ENCODE measurements at regions not wholly inside any gene's neighbourhood (a gene's known extent, or its start where the extent isn't known, plus 50 kb on each side); places are given as distances from the start of the nearest gene placed in this dataset.

GRCh38 chr15:98561169-98561941 lies 87.0 kb upstream of the IGF1R start:
- no peak overlapping the region for H3K4me3 ChIP-seq
- 75 to 90% methylated on average over 6 to 9 of the region's 9 CpGs for WGBS, 2 donors
- no peak for DNase-seq
- H3K4me1 ChIP-seq, result peaks cover 5 to 28% (median 5%) of the 10 kb centered on the region in 3 donors
- no peaks in the 10 kb centered on the region for H3K9me3 ChIP-seq
- no peaks in the 10 kb centered on the region for H3K36me3 ChIP-seq
- peak overlapping the region in 3 of 4 donors; percentile 6 to 79 (median 73) for H3K27ac ChIP-seq
- TF ChIP-seq CTCF (IDR thresholded peaks at IDR 0.05) (no peak), POLR2A (IDR thresholded peaks at IDR 0.05) (no peak)
- intact Hi-C loops (cut with DNase I), result no loop called here
- peaks cover 0 to 8% (median 0%) of the 10 kb centered on the region in 4 donors for H3K27me3 ChIP-seq

GRCh38 chr15:98562331-98562937 lies 85.9 kb upstream of the IGF1R start:
- H3K27ac ChIP-seq, result peak overlapping the region; percentile 61 to 79 (median 70)
- intact Hi-C loops (cut with DNase I), result no loop called here
- no peaks in the 10 kb centered on the region for H3K9me3 ChIP-seq
- no peak for DNase-seq
- no peak for TF ChIP-seq CTCF (IDR thresholded peaks at IDR 0.05)
- peaks cover 5 to 28% (median 5%) of the 10 kb centered on the region in 3 donors for H3K4me1 ChIP-seq
- H3K27me3 ChIP-seq, result peaks cover 0 to 8% (median 0%) of the 10 kb centered on the region in 4 donors
- no peaks in the 10 kb centered on the region for H3K36me3 ChIP-seq
- WGBS, 2 donors, result 69 to 72% methylated on average over 11 to 14 of the region's 18 CpGs
- H3K4me3 ChIP-seq, result no peak overlapping the region

DNA sequence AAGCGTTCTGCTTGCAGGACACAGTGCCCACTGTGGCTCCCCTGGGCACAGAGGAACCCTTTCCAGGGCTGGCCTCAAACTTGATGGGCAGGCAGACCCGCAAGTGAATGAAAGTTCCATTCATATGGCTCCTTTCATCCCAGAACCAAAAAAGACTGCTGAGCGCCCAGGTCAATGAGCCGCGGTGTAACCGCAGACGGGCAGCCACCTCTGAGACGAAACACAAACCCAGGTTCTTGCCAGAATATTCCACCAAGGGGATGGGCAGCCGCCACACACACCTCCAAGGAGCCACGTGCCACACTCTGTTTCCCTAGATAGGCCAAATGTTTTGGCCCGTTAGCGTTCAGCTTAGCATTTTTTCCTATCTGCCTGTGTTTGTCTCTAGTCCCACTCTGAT lies 82.8 kb upstream of the IGF1R start:
- WGBS, 2 donors, result 89 to 92% methylated on average over 10 to 12 of the region's 12 CpGs
- H3K27me3 ChIP-seq, result peaks cover 0 to 11% (median 0%) of the 10 kb centered on the region in 4 donors
- H3K36me3 ChIP-seq, result no peaks in the 10 kb centered on the region
- H3K27ac ChIP-seq, result no peak overlapping the region
- intact Hi-C loops (cut with DNase I), result no loop called here
- no peak for DNase-seq
- H3K9me3 ChIP-seq, result no peaks in the 10 kb centered on the region
- TF ChIP-seq CTCF (IDR thresholded peaks at IDR 0.05) (no peak), POLR2A (IDR thresholded peaks at IDR 0.05) (no peak)
- peaks cover 5 to 19% (median 5%) of the 10 kb centered on the region in 3 donors for H3K4me1 ChIP-seq
- H3K4me3 ChIP-seq, result no peak overlapping the region

DNA sequence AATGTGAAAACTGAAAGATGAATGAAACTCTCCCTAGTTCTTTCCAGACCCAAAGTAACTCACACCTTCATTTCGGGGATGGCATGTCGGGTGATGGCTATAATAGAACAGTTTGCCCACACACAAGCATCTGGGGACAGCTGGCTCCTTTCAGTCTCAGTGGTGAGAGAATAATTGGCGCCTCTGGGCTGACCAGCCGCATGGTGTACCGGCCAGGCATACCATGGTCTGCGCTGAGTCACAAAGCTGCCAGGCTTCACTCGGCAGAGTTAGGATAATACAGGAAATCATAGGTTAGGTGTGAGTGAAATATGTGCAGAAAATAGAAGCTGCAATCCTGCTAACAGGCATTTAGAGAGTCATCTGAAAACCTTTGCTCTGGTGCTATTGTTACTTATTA lies 80.4 kb upstream of the IGF1R start:
- no peak for DNase-seq
- Histone ChIP-seq H3K4me1 (peaks cover 0 to 1% (median 0%) of the 10 kb centered on the region in 3 donors), H3K36me3 (no peaks in the 10 kb centered on the region), H3K27me3 (peaks cover 0 to 20% (median 0%) of the 10 kb centered on the region in 4 donors), H3K9me3 (no peaks in the 10 kb centered on the region), H3K4me3 (no peak overlapping the region), H3K27ac (no peak overlapping the region)
- WGBS, 2 donors, result 60 to 67% methylated on average over 7 of the region's 7 CpGs
- TF ChIP-seq CTCF (IDR thresholded peaks at IDR 0.05) (no peak), POLR2A (IDR thresholded peaks at IDR 0.05) (no peak)
- intact Hi-C loops (cut with DNase I), result no loop called here

- no peaks in the 10 kb centered on the region for H3K9me3 ChIP-seq
- no peak overlapping the region for H3K4me3 ChIP-seq
- WGBS, 2 donors, result 65 to 82% methylated on average over 3 of the region's 3 CpGs
- H3K27me3 ChIP-seq, result peaks cover 0 to 24% (median 0%) of the 10 kb centered on the region in 4 donors
- no peak for DNase-seq
- TF ChIP-seq POLR2A (IDR thresholded peaks at IDR 0.05) (no peak), CTCF (IDR thresholded peaks at IDR 0.05) (peak in 1 of 6 experiments; percentile 27)
- H3K36me3 ChIP-seq, result no peaks in the 10 kb centered on the region
- H3K27ac ChIP-seq, result no peak overlapping the region
- H3K4me1 ChIP-seq, result no peaks in the 10 kb centered on the region
- intact Hi-C loops (cut with DNase I), result no loop called here
These were observed 79.8 kb upstream of the IGF1R start for GRCh38 chr15:98568382-98569017.

Measured in esophagus squamous epithelium (tissue), 5 donors.